ENCODE measurements at regions not wholly inside any gene's neighbourhood (a gene's known extent, or its start where the extent isn't known, plus 50 kb on each side); places are given as distances from the start of the nearest gene placed in this dataset.

DNA sequence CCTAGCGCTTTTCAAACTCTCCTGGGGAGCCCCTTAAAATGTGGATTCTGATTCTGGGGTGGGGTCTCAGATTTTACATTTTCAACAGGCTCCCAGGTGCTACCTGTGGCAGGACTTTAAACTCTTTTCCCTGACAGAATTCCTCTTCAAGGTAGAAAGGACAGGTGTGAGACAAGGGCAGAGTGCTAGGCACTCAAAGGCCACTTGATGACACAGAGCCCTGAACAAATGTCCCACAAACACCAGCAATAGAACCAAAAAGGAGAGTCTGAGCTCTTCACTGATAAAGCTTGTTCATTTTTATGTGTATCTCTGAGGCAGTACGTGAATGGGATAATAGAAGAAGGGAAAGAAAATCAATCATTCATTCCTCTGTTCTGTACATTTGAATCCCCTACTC, 77.7 kb upstream of the PELI1 start:
- no peak overlapping the region for H3K4me2 ChIP-seq (ENCODE audit: low read length)
- H3K4me1 ChIP-seq (ENCODE audit: low read length), result peaks cover 49% of the 10 kb centered on the region
- no peaks in the 10 kb centered on the region for H3K27me3 ChIP-seq (ENCODE audit: low read depth, low read length)
- no peaks in the 10 kb centered on the region for H3K9me3 ChIP-seq (ENCODE audit: insufficient read depth, low read length)
- H3K36me3 ChIP-seq (replicated peaks; ENCODE audit: low read depth, low read length), result no peaks in the 10 kb centered on the region
- no peak overlapping the region for H2AFZ ChIP-seq (ENCODE audit: low read depth, low read length)
- TF ChIP-seq EZH2phosphoT487 (IDR thresholded peaks at IDR 0.05; ENCODE audit: low read depth), result no peak
- TF ChIP-seq, protein P1, sequence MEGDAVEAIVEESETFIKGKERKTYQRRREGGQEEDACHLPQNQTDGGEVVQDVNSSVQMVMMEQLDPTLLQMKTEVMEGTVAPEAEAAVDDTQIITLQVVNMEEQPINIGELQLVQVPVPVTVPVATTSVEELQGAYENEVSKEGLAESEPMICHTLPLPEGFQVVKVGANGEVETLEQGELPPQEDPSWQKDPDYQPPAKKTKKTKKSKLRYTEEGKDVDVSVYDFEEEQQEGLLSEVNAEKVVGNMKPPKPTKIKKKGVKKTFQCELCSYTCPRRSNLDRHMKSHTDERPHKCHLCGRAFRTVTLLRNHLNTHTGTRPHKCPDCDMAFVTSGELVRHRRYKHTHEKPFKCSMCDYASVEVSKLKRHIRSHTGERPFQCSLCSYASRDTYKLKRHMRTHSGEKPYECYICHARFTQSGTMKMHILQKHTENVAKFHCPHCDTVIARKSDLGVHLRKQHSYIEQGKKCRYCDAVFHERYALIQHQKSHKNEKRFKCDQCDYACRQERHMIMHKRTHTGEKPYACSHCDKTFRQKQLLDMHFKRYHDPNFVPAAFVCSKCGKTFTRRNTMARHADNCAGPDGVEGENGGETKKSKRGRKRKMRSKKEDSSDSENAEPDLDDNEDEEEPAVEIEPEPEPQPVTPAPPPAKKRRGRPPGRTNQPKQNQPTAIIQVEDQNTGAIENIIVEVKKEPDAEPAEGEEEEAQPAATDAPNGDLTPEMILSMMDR (IDR thresholded peaks at IDR 0.05; ENCODE audit: low read depth, low read length), result no peak
- H3K79me2 ChIP-seq (ENCODE audit: low read length), result no peaks in the 10 kb centered on the region
- H3K27ac ChIP-seq (ENCODE audit: low read length), result no peak overlapping the region
- no peak overlapping the region for H3K4me3 ChIP-seq (ENCODE audit: low read length)
- H3K9ac ChIP-seq (ENCODE audit: low read length), result no peak overlapping the region
- no peaks in the 10 kb centered on the region for H4K20me1 ChIP-seq (ENCODE audit: insufficient read depth, low read length)

GRCh38 chr2:64222351-64222750, 78.1 kb upstream of the PELI1 start:
- Histone ChIP-seq H2AFZ (ENCODE audit: low read depth, low read length) (no peak overlapping the region), H3K4me2 (ENCODE audit: low read length) (no peak overlapping the region), H3K27ac (ENCODE audit: low read length) (no peak overlapping the region), H4K20me1 (ENCODE audit: insufficient read depth, low read length) (no peaks in the 10 kb centered on the region), H3K9ac (ENCODE audit: low read length) (no peak overlapping the region), H3K4me3 (ENCODE audit: low read length) (no peak overlapping the region), H3K9me3 (ENCODE audit: insufficient read depth, low read length) (no peaks in the 10 kb centered on the region), H3K4me1 (ENCODE audit: low read length) (peaks cover 48% of the 10 kb centered on the region), H3K36me3 (replicated peaks; ENCODE audit: low read depth, low read length) (no peaks in the 10 kb centered on the region), H3K27me3 (ENCODE audit: low read depth, low read length) (no peaks in the 10 kb centered on the region), H3K79me2 (ENCODE audit: low read length) (no peaks in the 10 kb centered on the region)
- no peak for TF ChIP-seq EZH2phosphoT487 (IDR thresholded peaks at IDR 0.05; ENCODE audit: low read depth)
- TF ChIP-seq, protein P1 (IDR thresholded peaks at IDR 0.05; ENCODE audit: low read depth, low read length), result no peak

- peak overlapping the region; percentile 2; the same call in 1 of the 2 replicates for H3K9ac ChIP-seq (ENCODE audit: low read length)
- no peaks in the 10 kb centered on the region for H3K79me2 ChIP-seq (ENCODE audit: low read length)
- peak overlapping the region; percentile 33 for H3K27ac ChIP-seq (ENCODE audit: low read length)
- H3K9me3 ChIP-seq (ENCODE audit: insufficient read depth, low read length), result no peaks in the 10 kb centered on the region
- no peak for TF ChIP-seq EZH2phosphoT487 (IDR thresholded peaks at IDR 0.05; ENCODE audit: low read depth)
- TF ChIP-seq, protein P1 (IDR thresholded peaks at IDR 0.05; ENCODE audit: low read depth, low read length), result no peak
- H4K20me1 ChIP-seq (ENCODE audit: insufficient read depth, low read length), result no peaks in the 10 kb centered on the region
- peaks cover 49% of the 10 kb centered on the region for H3K4me1 ChIP-seq (ENCODE audit: low read length)
- no peaks in the 10 kb centered on the region for H3K27me3 ChIP-seq (ENCODE audit: low read depth, low read length)
- H3K36me3 ChIP-seq (replicated peaks; ENCODE audit: low read depth, low read length), result no peaks in the 10 kb centered on the region
- peak overlapping the region; percentile 94 for H2AFZ ChIP-seq (ENCODE audit: low read depth, low read length)
- H3K4me3 ChIP-seq (ENCODE audit: low read length), result peak overlapping the region; percentile 21; the same call in 1 of the 2 replicates
- peak overlapping the region; percentile 60 for H3K4me2 ChIP-seq (ENCODE audit: low read length)
Observed at GRCh38 chr2:64223055-64223454, 78.8 kb upstream of the PELI1 start.

- H3K9ac ChIP-seq (ENCODE audit: low read length), result no peak overlapping the region
- H3K9me3 ChIP-seq (ENCODE audit: insufficient read depth, low read length), result no peaks in the 10 kb centered on the region
- H3K4me2 ChIP-seq (ENCODE audit: low read length), result no peak overlapping the region
- no peaks in the 10 kb centered on the region for H4K20me1 ChIP-seq (ENCODE audit: insufficient read depth, low read length)
- H3K79me2 ChIP-seq (ENCODE audit: low read length), result no peaks in the 10 kb centered on the region
- no peaks in the 10 kb centered on the region for H3K36me3 ChIP-seq (replicated peaks; ENCODE audit: low read depth, low read length)
- H3K4me3 ChIP-seq (ENCODE audit: low read length), result no peak overlapping the region
- no peak overlapping the region for H3K27ac ChIP-seq (ENCODE audit: low read length)
- TF ChIP-seq, protein P1 (IDR thresholded peaks at IDR 0.05; ENCODE audit: low read depth, low read length), result no peak
- no peak for TF ChIP-seq EZH2phosphoT487 (IDR thresholded peaks at IDR 0.05; ENCODE audit: low read depth)
- H3K27me3 ChIP-seq (ENCODE audit: low read depth, low read length), result no peaks in the 10 kb centered on the region
- no peak overlapping the region for H2AFZ ChIP-seq (ENCODE audit: low read depth, low read length)
- H3K4me1 ChIP-seq (ENCODE audit: low read length), result peaks cover 44% of the 10 kb centered on the region
Observed at GRCh38 chr2:64225491-64225890, 81.3 kb upstream of the PELI1 start.

Measured in OCI-LY3 (cell line).